ENCODE measurements at regions not wholly inside any gene's neighbourhood (a gene's known extent, or its start where the extent isn't known, plus 50 kb on each side); places are given as distances from the start of the nearest gene placed in this dataset.

GRCh38 chr7:53101026-53101425 lies 65.6 kb downstream of the POM121L12 start:
- no peaks in the 10 kb centered on the region for H3K4me1 Mint-ChIP-seq (ENCODE audit: low read depth)
- DNase-seq (no peak), ATAC-seq (no peak)
- ChIA-PET POLR2A (no interaction called here), CTCF (no interaction called here)
- no peak for TF ChIP-seq CTCF (IDR thresholded peaks at IDR 0.05)
- H3K36me3 Mint-ChIP-seq (ENCODE audit: low read depth) = no peaks in the 10 kb centered on the region
- no peaks in the 10 kb centered on the region for H3K27me3 Mint-ChIP-seq
- intact Hi-C loops (cut with micrococcal nuclease) = no loop called here
- H3K4me3 Mint-ChIP-seq = no peak overlapping the region
- H3K9me3 Mint-ChIP-seq = peaks cover 5% of the 10 kb centered on the region
- H3K27ac Mint-ChIP-seq = no peak overlapping the region

- no peak for TF ChIP-seq CTCF (IDR thresholded peaks at IDR 0.05)
- intact Hi-C loops (cut with micrococcal nuclease) = no loop called here
- H3K27me3 Mint-ChIP-seq = no peaks in the 10 kb centered on the region
- ATAC-seq = no peak
- no peak overlapping the region for H3K4me3 Mint-ChIP-seq
- H3K27ac Mint-ChIP-seq = no peak overlapping the region
- H3K4me1 Mint-ChIP-seq (ENCODE audit: low read depth) = no peaks in the 10 kb centered on the region
- peaks cover 4% of the 10 kb centered on the region for H3K9me3 Mint-ChIP-seq
- CTCF ChIA-PET = interaction anchor here (0.6 kb wide), 1 partner anchor 259 kb away, joined by 3 read pairs; no protein-coding TSS in a partner anchor
- no peaks in the 10 kb centered on the region for H3K36me3 Mint-ChIP-seq (ENCODE audit: low read depth)
- DNase-seq = no peak
- POLR2A ChIA-PET = no interaction called here
Observed at GRCh38 chr7:53110425-53110824, 75.0 kb downstream of the POM121L12 start.

DNA sequence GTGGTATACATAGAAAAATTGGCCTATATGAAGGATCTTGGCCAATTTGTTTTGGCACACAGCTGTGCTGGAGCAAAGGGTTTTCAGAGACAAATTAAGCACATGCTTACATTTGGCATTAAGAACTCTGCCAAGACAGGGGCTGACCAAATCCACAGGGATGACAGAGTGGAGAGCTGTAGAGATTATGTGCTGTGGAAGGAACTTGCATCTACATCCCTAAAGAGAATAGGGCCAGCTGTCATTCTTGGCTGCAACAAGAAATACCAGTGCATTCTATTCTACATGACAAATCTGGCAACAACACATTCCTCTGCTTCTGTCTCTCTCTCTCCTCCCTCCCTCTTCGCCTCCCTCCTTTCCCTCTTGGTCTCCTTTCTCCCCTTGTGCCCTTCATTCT lies 75.6 kb downstream of the POM121L12 start:
- no peak overlapping the region for H3K27ac Mint-ChIP-seq
- ATAC-seq = no peak
- H3K36me3 Mint-ChIP-seq (ENCODE audit: low read depth) = no peaks in the 10 kb centered on the region
- POLR2A ChIA-PET = no interaction called here
- peaks cover 4% of the 10 kb centered on the region for H3K9me3 Mint-ChIP-seq
- CTCF ChIA-PET = interaction anchor here (0.6 kb wide), 1 partner anchor 259 kb away, joined by 3 read pairs; no protein-coding TSS in a partner anchor
- H3K4me1 Mint-ChIP-seq (ENCODE audit: low read depth) = no peaks in the 10 kb centered on the region
- no peaks in the 10 kb centered on the region for H3K27me3 Mint-ChIP-seq
- TF ChIP-seq CTCF (IDR thresholded peaks at IDR 0.05) = no peak
- no peak overlapping the region for H3K4me3 Mint-ChIP-seq
- intact Hi-C loops (cut with micrococcal nuclease) = no loop called here
- no peak for DNase-seq

GRCh38 chr7:53113424-53113823 lies 78.0 kb downstream of the POM121L12 start:
- no peak for TF ChIP-seq CTCF (IDR thresholded peaks at IDR 0.05)
- CTCF ChIA-PET = no interaction called here
- Mint-ChIP-seq H3K4me3 (no peak overlapping the region), H3K9me3 (peaks cover 10% of the 10 kb centered on the region), H3K36me3 (ENCODE audit: low read depth) (no peaks in the 10 kb centered on the region), H3K4me1 (ENCODE audit: low read depth) (no peaks in the 10 kb centered on the region), H3K27me3 (no peaks in the 10 kb centered on the region), H3K27ac (no peak overlapping the region)
- DNase-seq = no peak
- ATAC-seq = no peak
- intact Hi-C loops (cut with micrococcal nuclease) = no loop called here
- POLR2A ChIA-PET = no interaction called here

GRCh38 chr7:53119514-53119941 lies 84.1 kb downstream of the POM121L12 start:
- no peak for TF ChIP-seq CTCF (IDR thresholded peaks at IDR 0.05)

More at GRCh38 chr7:53119514-53119941, 84.1 kb downstream of the POM121L12 start:
- ATAC-seq (no peak), DNase-seq (no peak)
- no peak overlapping the region for H3K4me3 Mint-ChIP-seq
- POLR2A ChIA-PET = no interaction called here
- H3K36me3 Mint-ChIP-seq (ENCODE audit: low read depth) = no peaks in the 10 kb centered on the region
- CTCF ChIA-PET = no interaction called here
- intact Hi-C loops (cut with micrococcal nuclease) = no loop called here
- peaks cover 19% of the 10 kb centered on the region for H3K9me3 Mint-ChIP-seq
- H3K27me3 Mint-ChIP-seq = no peaks in the 10 kb centered on the region
- no peak overlapping the region for H3K27ac Mint-ChIP-seq
- H3K4me1 Mint-ChIP-seq (ENCODE audit: low read depth) = no peaks in the 10 kb centered on the region

All from activated CD8-positive, alpha-beta T cell treated with anti-CD3 and anti-CD28 coated beads for 36 hours (primary cell).